Retinal pigment epithelial cell (primary cell): ENCODE measurements at regions not wholly inside any gene's neighbourhood (a gene's known extent, or its start where the extent isn't known, plus 50 kb on each side); places are given as distances from the start of the nearest gene placed in this dataset.

Source experiments
- DNase-seq: peaks from one replicate; pipeline ENCODE4 v3.0.0-alpha.2; 2010; ENCODE audit warnings: low read depth
- H3K4me3 ChIP-seq: 2 replicates; pipeline ENCODE4 v1.5.1; 2011; ENCODE audit warnings: mild to moderate bottlenecking, low read length, control low read depth, moderate library complexity
- TF ChIP-seq, protein P1 (sequence below): conservative IDR thresholded peaks from 2 replicates; pipeline ENCODE4 v1.5.1; 2011; ENCODE audit warnings: low read depth, low read length, control low read depth, inconsistent platforms

DNA sequence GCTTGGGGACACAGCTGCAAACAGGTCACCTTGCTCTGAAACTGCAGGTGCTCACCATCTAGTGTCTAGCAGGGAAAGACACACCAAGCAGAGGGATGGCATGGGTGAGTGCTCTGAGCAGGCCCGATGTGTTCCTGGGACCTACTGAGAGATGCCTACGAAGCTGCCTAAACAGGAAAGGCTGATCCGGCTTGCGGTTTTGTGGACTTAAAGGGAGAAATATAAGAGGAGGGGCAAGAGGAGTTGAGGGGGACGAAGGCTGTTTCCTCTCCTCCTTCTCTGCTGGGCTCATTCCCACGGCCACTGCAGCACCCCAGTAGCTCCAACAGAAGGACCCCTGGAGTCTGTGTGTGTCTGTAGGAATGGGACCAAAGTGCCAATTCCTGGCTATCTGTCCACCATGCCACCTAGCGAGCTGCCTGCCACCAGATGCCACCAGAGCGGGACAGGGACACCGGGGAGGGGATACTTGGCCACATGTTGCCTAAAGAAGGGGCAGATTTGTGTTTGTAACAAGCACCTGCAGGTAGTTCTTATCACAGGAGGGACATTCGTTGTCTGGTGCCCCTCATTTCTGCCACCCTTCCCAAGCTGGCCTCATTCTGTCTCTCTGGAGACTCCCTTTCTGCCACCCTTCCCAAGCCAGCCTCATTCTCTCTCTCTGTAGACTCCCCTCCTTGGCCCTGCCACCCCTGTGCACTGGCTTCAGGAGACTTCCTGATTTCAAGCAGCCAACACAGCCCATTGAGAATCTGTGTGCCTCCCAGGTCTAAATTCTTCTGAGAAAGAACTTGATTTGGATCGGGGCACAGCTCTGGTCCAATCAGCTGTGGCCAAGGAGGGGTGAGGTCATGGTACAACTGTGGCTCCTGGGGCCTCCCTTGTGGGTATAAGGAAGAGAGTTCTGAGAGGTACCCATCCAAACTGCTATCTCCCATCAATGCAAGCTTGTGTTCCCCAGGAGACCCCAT lies 221.8 kb downstream of the ANKRD60 start:
- no peak overlapping the region for H3K4me3 ChIP-seq
- no peak for DNase-seq
- TF ChIP-seq, protein P1, sequence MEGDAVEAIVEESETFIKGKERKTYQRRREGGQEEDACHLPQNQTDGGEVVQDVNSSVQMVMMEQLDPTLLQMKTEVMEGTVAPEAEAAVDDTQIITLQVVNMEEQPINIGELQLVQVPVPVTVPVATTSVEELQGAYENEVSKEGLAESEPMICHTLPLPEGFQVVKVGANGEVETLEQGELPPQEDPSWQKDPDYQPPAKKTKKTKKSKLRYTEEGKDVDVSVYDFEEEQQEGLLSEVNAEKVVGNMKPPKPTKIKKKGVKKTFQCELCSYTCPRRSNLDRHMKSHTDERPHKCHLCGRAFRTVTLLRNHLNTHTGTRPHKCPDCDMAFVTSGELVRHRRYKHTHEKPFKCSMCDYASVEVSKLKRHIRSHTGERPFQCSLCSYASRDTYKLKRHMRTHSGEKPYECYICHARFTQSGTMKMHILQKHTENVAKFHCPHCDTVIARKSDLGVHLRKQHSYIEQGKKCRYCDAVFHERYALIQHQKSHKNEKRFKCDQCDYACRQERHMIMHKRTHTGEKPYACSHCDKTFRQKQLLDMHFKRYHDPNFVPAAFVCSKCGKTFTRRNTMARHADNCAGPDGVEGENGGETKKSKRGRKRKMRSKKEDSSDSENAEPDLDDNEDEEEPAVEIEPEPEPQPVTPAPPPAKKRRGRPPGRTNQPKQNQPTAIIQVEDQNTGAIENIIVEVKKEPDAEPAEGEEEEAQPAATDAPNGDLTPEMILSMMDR, result no peak

DNA sequence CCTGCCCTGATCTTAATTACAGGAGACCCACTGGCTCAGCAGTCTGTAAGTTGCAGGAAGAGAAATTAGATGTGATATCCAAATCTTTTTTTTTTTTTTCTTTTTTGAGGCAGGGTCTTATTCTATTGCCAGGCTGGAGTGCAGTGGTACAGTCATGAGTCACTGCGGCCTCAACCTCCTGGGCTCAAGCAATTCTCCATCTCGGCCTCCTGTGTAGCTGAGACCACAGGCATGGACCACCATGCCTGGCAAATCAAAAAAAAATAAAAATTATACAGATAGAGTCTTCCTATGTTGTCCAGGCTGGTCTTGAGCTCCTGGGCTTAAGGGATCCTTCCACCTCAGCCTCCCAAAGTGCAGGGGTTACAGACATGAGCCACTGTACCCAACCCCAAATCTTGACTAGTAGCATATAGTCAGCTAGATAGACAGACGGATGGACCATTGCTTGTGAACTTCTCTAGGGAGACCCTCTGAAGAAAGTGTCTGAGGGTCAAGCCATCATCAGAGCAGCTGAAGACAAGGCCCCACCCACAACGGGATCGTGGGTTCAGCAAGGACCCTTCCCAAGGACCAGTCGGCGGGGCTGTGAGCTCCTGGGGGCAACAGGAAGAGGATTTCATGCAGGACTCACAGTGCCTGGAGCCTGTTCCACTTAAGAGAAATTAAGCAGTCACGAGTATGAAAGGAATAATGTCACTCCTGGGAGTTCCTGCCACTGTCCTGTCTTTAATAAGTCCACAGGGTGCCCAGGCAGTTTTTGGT lies 222.7 kb downstream of the ANKRD60 start:
- TF ChIP-seq, protein P1, result no peak
- no peak overlapping the region for H3K4me3 ChIP-seq
- no peak for DNase-seq

DNA sequence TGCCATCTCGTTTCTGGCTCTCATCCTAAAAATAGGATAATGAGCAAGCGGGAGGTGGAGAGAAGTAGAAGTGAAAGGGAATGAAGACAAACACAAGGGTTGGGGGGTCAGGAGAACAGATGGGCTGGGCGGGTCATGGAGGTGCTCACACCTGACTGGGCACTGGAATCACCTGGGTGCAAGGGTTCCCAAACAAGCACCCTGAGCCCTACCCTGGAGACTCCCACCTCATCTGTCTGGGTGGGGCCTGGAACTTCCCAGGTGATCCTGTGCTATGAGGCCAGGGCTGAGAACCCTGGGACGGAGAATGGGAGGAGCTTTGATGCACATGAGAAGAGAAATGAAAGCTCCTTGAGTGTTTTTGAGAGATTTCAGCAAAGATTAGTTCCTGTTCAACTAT lies 223.6 kb downstream of the ANKRD60 start:
- DNase-seq, result no peak
- TF ChIP-seq, protein P1, result no peak

DNA sequence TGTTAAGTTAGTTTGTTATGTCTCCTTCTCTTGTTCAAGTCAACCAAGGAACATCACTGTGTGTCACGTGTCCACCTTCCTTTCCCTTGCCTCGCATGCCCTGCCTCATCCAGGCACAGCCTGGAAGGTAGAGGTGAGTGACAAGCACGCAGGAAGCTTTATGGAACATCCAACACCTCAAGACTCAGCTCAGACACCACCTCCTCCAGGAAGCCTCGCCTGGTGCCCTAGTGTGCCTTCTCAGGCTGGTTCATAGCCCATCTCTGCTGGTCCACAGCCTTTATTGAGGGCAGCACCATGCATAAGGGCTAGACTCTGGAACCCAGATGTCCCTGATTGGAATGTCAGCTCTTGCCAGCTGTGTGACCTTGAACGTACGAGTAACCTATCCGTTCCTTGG lies 224.3 kb downstream of the ANKRD60 start:
- no peak for DNase-seq
- H3K4me3 ChIP-seq, result no peak overlapping the region
- TF ChIP-seq, protein P1, result no peak

More for the DNA sequence above, 223.6 kb downstream of the ANKRD60 start:
- no peak overlapping the region for H3K4me3 ChIP-seq

DNA sequence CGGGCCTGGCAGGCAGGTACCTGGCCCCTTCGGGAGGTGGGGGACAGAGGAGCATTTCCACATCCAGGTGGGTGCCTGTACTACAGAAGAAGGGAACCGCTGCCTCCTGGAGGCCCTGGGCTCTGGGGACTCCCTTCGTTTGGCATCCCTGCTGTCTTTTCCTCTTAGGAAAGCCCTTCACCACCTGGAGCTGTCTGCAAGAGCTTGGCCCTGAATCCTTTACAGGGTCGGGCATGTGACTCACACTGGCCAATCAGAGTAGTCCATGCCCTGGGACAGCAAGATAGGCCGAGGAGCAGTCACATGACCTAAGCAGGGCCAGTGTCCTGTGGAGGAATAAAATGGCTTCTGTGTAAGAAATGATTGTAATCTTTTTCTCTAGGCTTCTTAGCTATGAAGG lies 224.9 kb downstream of the ANKRD60 start:
- DNase-seq, result no peak
- no peak overlapping the region for H3K4me3 ChIP-seq
- TF ChIP-seq, protein P1, result no peak

DNA sequence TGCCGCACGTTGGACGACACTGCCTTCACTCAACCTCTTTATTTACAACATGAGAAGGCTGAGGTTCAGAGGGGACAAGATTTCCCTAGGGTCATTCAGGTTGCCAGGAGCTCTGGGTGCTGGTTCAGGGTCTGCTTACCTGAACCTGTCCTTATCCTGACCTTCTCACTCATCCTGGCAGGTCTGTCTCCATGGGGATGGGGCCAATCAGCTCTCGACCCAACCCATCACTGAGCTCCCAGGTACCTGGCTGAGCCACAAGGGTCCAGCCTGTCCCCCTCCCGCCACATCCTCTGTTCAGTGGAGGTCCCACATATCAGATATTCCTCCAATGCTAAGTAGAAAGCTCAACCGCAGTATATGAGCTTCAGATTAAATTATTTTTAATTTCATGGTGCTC lies 225.6 kb downstream of the ANKRD60 start:
- no peak for DNase-seq
- H3K4me3 ChIP-seq, result no peak overlapping the region
- TF ChIP-seq, protein P1, result no peak
